Mesenchymal stem cell (in vitro differentiated cells and primary cell): ENCODE measurements at regions not wholly inside any gene's neighbourhood (a gene's known extent, or its start where the extent isn't known, plus 50 kb on each side); places are given as distances from the start of the nearest gene placed in this dataset.

Experiments used
- DNase-seq: peaks from one replicate; pipeline ENCODE4 v3.0.0-alpha.2; 2013
- H2AFZ ChIP-seq: one replicate; pipeline ENCODE4 v1.6.1; 2013; ENCODE audit warnings: low read depth, mild to moderate bottlenecking, control low read depth, inconsistent platforms, low read length, moderate library complexity
- H2AK5ac ChIP-seq: 2 replicates; pipeline ENCODE4 v1.6.1; 2013; ENCODE audit warnings: low read length, moderate library complexity, mild to moderate bottlenecking, inconsistent platforms; ENCODE audit not compliant: severe bottlenecking
- H2BK120ac ChIP-seq: one replicate; pipeline ENCODE4 v1.6.1; 2013; ENCODE audit warnings: low read depth, mild to moderate bottlenecking, inconsistent platforms, low read length, moderate library complexity
- H2BK12ac ChIP-seq, 2 experiments: one replicate each; pipeline ENCODE4 v1.6.1; 2013; ENCODE audit warnings: inconsistent platforms in 2 of 2, low read length in 2 of 2, mild to moderate bottlenecking in 2 of 2, moderate library complexity in 2 of 2, control low read depth in 1 of 2
- H2BK15ac ChIP-seq: one replicate; pipeline ENCODE4 v1.6.1; 2013; ENCODE audit warnings: mild to moderate bottlenecking, low read depth, inconsistent platforms; ENCODE audit not compliant: poor library complexity, severe bottlenecking
- H2BK5ac ChIP-seq: 2 replicates; pipeline ENCODE4 v1.6.1; 2013; ENCODE audit warnings: low read depth, mild to moderate bottlenecking, low read length, control low read depth, inconsistent platforms; ENCODE audit not compliant: poor library complexity, severe bottlenecking
- H3K14ac ChIP-seq, 2 experiments: one replicate each; pipeline ENCODE4 v1.6.1; 2013; ENCODE audit warnings: inconsistent platforms in 2 of 2, low read length in 2 of 2, control low read depth in 1 of 2, mild to moderate bottlenecking in 1 of 2, moderate library complexity in 1 of 2
- H3K18ac ChIP-seq, 2 experiments: one replicate each; pipeline ENCODE4 v1.6.1; 2013; ENCODE audit warnings: inconsistent platforms in 2 of 2, low read length in 2 of 2, control low read depth in 1 of 2, low read depth in 1 of 2, mild to moderate bottlenecking in 1 of 2
- H3K23ac ChIP-seq, 2 experiments: one replicate each; pipeline ENCODE4 v1.6.1; 2013; ENCODE audit warnings: inconsistent platforms in 2 of 2, low read length in 2 of 2, mild to moderate bottlenecking in 2 of 2, moderate library complexity in 2 of 2, control low read depth in 1 of 2
- H3K27ac ChIP-seq: 2 replicates; pipeline ENCODE4 v1.5.1; 2013; ENCODE audit warnings: mild to moderate bottlenecking, moderate library complexity, low read length, control low read depth, inconsistent platforms; ENCODE audit not compliant: poor library complexity, severe bottlenecking
- H3K27me3 ChIP-seq, 2 experiments: 2 replicates each; pipeline versions ENCODE4 v1.6.1 to v1.7.0; 2013; ENCODE audit warnings: low read length in 2 of 2, mild to moderate bottlenecking in 2 of 2, moderate library complexity in 2 of 2, control low read depth in 1 of 2, inconsistent platforms in 1 of 2; ENCODE audit not compliant: control insufficient read depth in 1 of 2, insufficient read depth in 1 of 2
- H3K36me3 ChIP-seq, 2 experiments: 2 replicates each; pipeline versions ENCODE4 v1.6.1 to v1.7.0; 2013; ENCODE audit warnings: low read length in 2 of 2, control low read depth in 1 of 2, inconsistent platforms in 1 of 2, low read depth in 1 of 2, mild to moderate bottlenecking in 1 of 2; ENCODE audit not compliant: insufficient read depth in 2 of 2, control insufficient read depth in 1 of 2
- H3K4ac ChIP-seq, 2 experiments: one replicate each; pipeline ENCODE4 v1.6.1; 2013; ENCODE audit warnings: inconsistent platforms in 2 of 2, low read length in 2 of 2, mild to moderate bottlenecking in 2 of 2, moderate library complexity in 2 of 2, control low read depth in 1 of 2, low read depth in 1 of 2
- H3K4me1 ChIP-seq: 2 replicates; pipeline ENCODE4 v1.6.1; 2013; ENCODE audit warnings: low read depth, low read length, control low read depth; ENCODE audit not compliant: control insufficient read depth, insufficient read depth
- H3K4me2 ChIP-seq: 2 replicates; pipeline ENCODE4 v1.6.1; 2013; ENCODE audit warnings: low read length, mild to moderate bottlenecking, inconsistent platforms; ENCODE audit not compliant: poor library complexity, severe bottlenecking
- H3K4me3 ChIP-seq, 2 experiments: 2 replicates each; pipeline versions ENCODE4 v1.5.1 to v1.7.0; 2013; ENCODE audit warnings: low read length in 2 of 2, mild to moderate bottlenecking in 2 of 2, control low read depth in 1 of 2, low read depth in 1 of 2; ENCODE audit not compliant: insufficient read depth in 1 of 2
- H3K79me1 ChIP-seq: replicated peaks from 2 replicates; pipeline ENCODE4 v1.6.1; 2013; ENCODE audit warnings: mild to moderate bottlenecking, control low read depth, low read length, inconsistent platforms; ENCODE audit not compliant: poor library complexity, severe bottlenecking
- H3K9ac ChIP-seq: 2 replicates; pipeline ENCODE4 v1.7.0; 2013; ENCODE audit warnings: mild to moderate bottlenecking, low read length, moderate library complexity
- H3K9me3 ChIP-seq: 2 replicates; pipeline ENCODE4 v1.7.0; 2013; ENCODE audit warnings: mild to moderate bottlenecking, low read length; ENCODE audit not compliant: control insufficient read depth
- H4K8ac ChIP-seq: one replicate; pipeline ENCODE4 v1.6.1; 2013; ENCODE audit warnings: inconsistent platforms, mild to moderate bottlenecking, low read length, moderate library complexity
- H4K91ac ChIP-seq: one replicate; pipeline ENCODE4 v1.6.1; 2013; ENCODE audit warnings: mild to moderate bottlenecking, low read length, inconsistent platforms
- WGBS: methylation state at CpG from one replicate; pipeline ENCODE4 v1.1.7; 2013; ENCODE audit warnings: mixed read lengths; 5-methylcytosine and 5-hydroxymethylcytosine counted together

- Histone ChIP-seq H2BK12ac (no peak overlapping the region), H3K27ac (no peak overlapping the region), H3K4me1 (no peaks in the 10 kb centered on the region), H3K14ac (no peak overlapping the region), H3K9me3 (peaks cover 9% of the 10 kb centered on the region), H2BK15ac (no peak overlapping the region), H3K4me2 (no peak overlapping the region), H3K9ac (no peak overlapping the region), H3K79me1 (no peaks in the 10 kb centered on the region), H3K23ac (no peak overlapping the region), H2AK5ac (no peak overlapping the region), H3K4ac (no peak overlapping the region), H3K27me3 (no peaks in the 10 kb centered on the region), H4K91ac (no peak overlapping the region), H2BK120ac (no peak overlapping the region), H3K4me3 (no peak overlapping the region), H3K18ac (no peak overlapping the region), H3K36me3 (no peaks in the 10 kb centered on the region), H4K8ac (no peak overlapping the region), H2AFZ (no peak overlapping the region), H2BK5ac (no peak overlapping the region)
- WGBS, result 53% methylated on average over 3 of the region's 4 CpGs
- DNase-seq, result no peak
Measured at GRCh38 chr6:145498425-145498824, 236.9 kb downstream of the EPM2A start.

- Histone ChIP-seq H3K23ac (no peak overlapping the region), H3K27ac (no peak overlapping the region), H2AK5ac (no peak overlapping the region), H3K14ac (no peak overlapping the region), H2BK120ac (no peak overlapping the region), H3K4me2 (no peak overlapping the region), H3K4me1 (no peaks in the 10 kb centered on the region), H3K18ac (no peak overlapping the region), H2BK15ac (no peak overlapping the region), H3K79me1 (no peaks in the 10 kb centered on the region), H3K27me3 (no peaks in the 10 kb centered on the region), H3K9me3 (peaks cover 5% of the 10 kb centered on the region), H2BK5ac (no peak overlapping the region), H4K91ac (no peak overlapping the region), H4K8ac (no peak overlapping the region), H3K9ac (no peak overlapping the region), H2AFZ (no peak overlapping the region), H3K36me3 (no peaks in the 10 kb centered on the region), H3K4ac (no peak overlapping the region), H2BK12ac (no peak overlapping the region), H3K4me3 (no peak overlapping the region)
- no CpG with 5 or more reads among the region's 1 CpG for WGBS
- DNase-seq, result peak; percentile 1
Measured at GRCh38 chr6:145502416-145502815, 232.9 kb downstream of the EPM2A start.

- WGBS, result 33% methylated on average over 1 of the region's 2 CpGs
Measured at GRCh38 chr6:145506136-145506535, 229.2 kb downstream of the EPM2A start.

GRCh38 chr6:145506565-145506964 is 228.8 kb downstream of the EPM2A start:
- Histone ChIP-seq H2AFZ (no peak overlapping the region), H4K91ac (no peak overlapping the region), H3K4me2 (no peak overlapping the region), H3K4me3 (no peak overlapping the region), H3K14ac (no peak overlapping the region), H2BK12ac (no peak overlapping the region), H2BK120ac (no peak overlapping the region), H3K18ac (no peak overlapping the region), H2BK5ac (no peak overlapping the region), H4K8ac (no peak overlapping the region), H3K36me3 (no peaks in the 10 kb centered on the region), H3K9me3 (peaks cover 28% of the 10 kb centered on the region), H3K27me3 (no peaks in the 10 kb centered on the region), H3K79me1 (no peaks in the 10 kb centered on the region), H3K4ac (no peak overlapping the region), H3K23ac (no peak overlapping the region), H3K4me1 (no peaks in the 10 kb centered on the region), H3K27ac (no peak overlapping the region), H2AK5ac (no peak overlapping the region), H2BK15ac (no peak overlapping the region), H3K9ac (no peak overlapping the region)
- DNase-seq, result no peak
- WGBS, result 28% methylated on average over 1 of the region's 1 CpG

More at GRCh38 chr6:145506136-145506535, 229.2 kb downstream of the EPM2A start:
- H4K8ac ChIP-seq, result no peak overlapping the region
- H3K9me3 ChIP-seq, result peaks cover 27% of the 10 kb centered on the region
- no peak overlapping the region for H2AFZ ChIP-seq
- no peaks in the 10 kb centered on the region for H3K79me1 ChIP-seq
- no peak overlapping the region for H4K91ac ChIP-seq
- no peak overlapping the region for H3K18ac ChIP-seq
- H3K4me1 ChIP-seq, result no peaks in the 10 kb centered on the region
- no peaks in the 10 kb centered on the region for H3K27me3 ChIP-seq
- no peak overlapping the region for H2BK120ac ChIP-seq
- no peak overlapping the region for H3K4me3 ChIP-seq
- no peak overlapping the region for H3K23ac ChIP-seq
- no peak for DNase-seq
- no peak overlapping the region for H2BK15ac ChIP-seq
- no peak overlapping the region for H3K14ac ChIP-seq
- no peak overlapping the region for H3K4me2 ChIP-seq
- H3K4ac ChIP-seq, result no peak overlapping the region
- H2AK5ac ChIP-seq, result no peak overlapping the region
- no peak overlapping the region for H3K9ac ChIP-seq
- no peak overlapping the region for H2BK5ac ChIP-seq
- H3K36me3 ChIP-seq, result no peaks in the 10 kb centered on the region
- no peak overlapping the region for H2BK12ac ChIP-seq
- no peak overlapping the region for H3K27ac ChIP-seq
